HG03469 (cell line): ENCODE measurements at regions not wholly inside any gene's neighbourhood (a gene's known extent, or its start where the extent isn't known, plus 50 kb on each side); places are given as distances from the start of the nearest gene placed in this dataset.

Source experiments
- ATAC-seq: cut with Tn5 transposase; IDR thresholded peaks from one replicate; pipeline ENCODE4 v1.9.1; 2021; ENCODE audit warnings: mild to moderate bottlenecking, moderate library complexity, moderate number of reproducible peaks; ENCODE audit not compliant: unreplicated experiment

- ATAC-seq = no peak
Measured at GRCh38 chr2:145736871-145737270, 1217.0 kb upstream of the ZEB2 start.

- ATAC-seq = no peak
Measured at GRCh38 chr2:145731467-145731866, 1211.5 kb upstream of the ZEB2 start.

- no peak for ATAC-seq
Measured at GRCh38 chr2:145729993-145730770, 1210.3 kb upstream of the ZEB2 start.

GRCh38 chr2:145729481-145729880 is 1209.6 kb upstream of the ZEB2 start:
- no peak for ATAC-seq

GRCh38 chr2:145728511-145728910 is 1208.6 kb upstream of the ZEB2 start:
- ATAC-seq = no peak

- ATAC-seq = no peak
Measured at GRCh38 chr2:145725876-145726275, 1206.0 kb upstream of the ZEB2 start.

- no peak for ATAC-seq
Measured at GRCh38 chr2:145724311-145724898, 1204.5 kb upstream of the ZEB2 start.

GRCh38 chr2:145723872-145724271 is 1204.0 kb upstream of the ZEB2 start:
- ATAC-seq = no peak

GRCh38 chr2:145721681-145722080 is 1201.8 kb upstream of the ZEB2 start:
- no peak for ATAC-seq

- ATAC-seq = no peak
Measured at GRCh38 chr2:145715601-145716000, 1195.7 kb upstream of the ZEB2 start.

- no peak for ATAC-seq
Measured at GRCh38 chr2:145710303-145710702, 1190.4 kb upstream of the ZEB2 start.

- no peak for ATAC-seq
Measured at GRCh38 chr2:145702305-145702704, 1182.4 kb upstream of the ZEB2 start.

GRCh38 chr2:145692971-145693478 is 1173.1 kb upstream of the ZEB2 start:
- ATAC-seq = peak; percentile 76

GRCh38 chr2:145691659-145692058 is 1171.7 kb upstream of the ZEB2 start:
- ATAC-seq = no peak

GRCh38 chr2:145690183-145690778 is 1170.4 kb upstream of the ZEB2 start:
- ATAC-seq = no peak

- ATAC-seq = no peak
Measured at GRCh38 chr2:145689277-145689676, 1169.4 kb upstream of the ZEB2 start.

- no peak for ATAC-seq
Measured at GRCh38 chr2:145688156-145688555, 1168.2 kb upstream of the ZEB2 start.

GRCh38 chr2:145687442-145688134 is 1167.7 kb upstream of the ZEB2 start:
- no peak for ATAC-seq

- ATAC-seq = no peak
Measured at GRCh38 chr2:145685383-145686050, 1165.6 kb upstream of the ZEB2 start.

- no peak for ATAC-seq
Measured at GRCh38 chr2:145682546-145683157, 1162.7 kb upstream of the ZEB2 start.
